SK-N-SH (cell line): ENCODE measurements at regions not wholly inside any gene's neighbourhood (a gene's known extent, or its start where the extent isn't known, plus 50 kb on each side); places are given as distances from the start of the nearest gene placed in this dataset.

Experiments
- CTCF ChIA-PET: fragments of 300-600, 350-600 bp; formaldehyde crosslinking; extraction: SDS; loops from one replicate; lab custom pipeline; 2021; lab: Yijun Ruan, JAX
- POLR2A ChIA-PET: fragments of 350-600 bp; sonication (Branson Sonifier 250); formaldehyde crosslinking; extraction: SDS; loops from one replicate; lab custom pipeline; 2020; ENCODE audit warnings: antibody characterized with exemption, inconsistent platforms; lab: Yijun Ruan, JAX
- DNase-seq: peaks from one replicate; pipeline ENCODE4 v3.0.0; 2012
- H2AFZ ChIP-seq: fragments of 200-600 bp; sonication (generic); 2 replicates; pipeline ENCODE4 v1.8.1; 2016; ENCODE audit warnings: antibody characterized with exemption, mild to moderate bottlenecking, low read depth
- H3F3A ChIP-seq: fragments of 200-600 bp; sonication (generic); replicated peaks from 2 replicates; pipeline ENCODE3; 2016; ENCODE audit warnings: antibody characterized with exemption, mild to moderate bottlenecking; ENCODE audit not compliant: insufficient read depth
- H3K27ac ChIP-seq, 2 experiments: fragments of 200-500 bp in 1 of 2; fragments of 200-600 bp in 1 of 2; sonication (Bioruptor generic) in 1 of 2; sonication (generic), shearing (Covaris generic) in 1 of 2; 2 replicates each; pipeline versions ENCODE4 v1.5.1 to v1.6.1; 2014 to 2016; ENCODE audit warnings: low read depth in 2 of 2, inconsistent platforms in 1 of 2, low read length in 1 of 2, mild to moderate bottlenecking in 1 of 2, mixed read lengths in 1 of 2
- H3K27me3 ChIP-seq: fragments of 200-600 bp; sonication (generic), shearing (Covaris generic); 2 replicates; pipeline ENCODE4 v1.6.1; 2016; ENCODE audit warnings: mixed run types; ENCODE audit not compliant: insufficient read depth
- H3K36me3 ChIP-seq, 2 experiments: fragments of 200-500 bp in 1 of 2; fragments of 200-600 bp in 1 of 2; sonication (Bioruptor generic) in 1 of 2; sonication (generic) in 1 of 2; replicated peaks in 1 of 2; 2 replicates each; pipeline versions ENCODE3 to v1.5.1; 2014 to 2016; ENCODE audit warnings: low read length in 1 of 2, mild to moderate bottlenecking in 1 of 2; ENCODE audit not compliant: insufficient read depth in 2 of 2, control insufficient read depth in 1 of 2
- H3K4me1 ChIP-seq, 2 experiments: fragments of 200-500 bp in 1 of 2; fragments of 200-600 bp in 1 of 2; sonication (Bioruptor generic) in 1 of 2; sonication (generic), shearing (Covaris generic) in 1 of 2; 2 replicates each; pipeline versions ENCODE4 v1.5.1 to v1.6.1; 2014 to 2016; ENCODE audit warnings: low read depth in 1 of 2, low read length in 1 of 2, mixed run types in 1 of 2; ENCODE audit not compliant: insufficient read depth in 2 of 2, control insufficient read depth in 1 of 2
- H3K4me2 ChIP-seq: fragments of 200-600 bp; sonication (generic), shearing (Covaris generic); 2 replicates; pipeline ENCODE4 v1.6.1; 2017; ENCODE audit warnings: mixed run types
- H3K4me3 ChIP-seq, 2 experiments: fragments of 200-500 bp in 1 of 2; fragments of 200-600 bp in 1 of 2; sonication (Bioruptor generic) in 1 of 2; sonication (generic), shearing (Covaris generic) in 1 of 2; 2 replicates each; pipeline versions ENCODE4 v1.5.1 to v1.8.1; 2014 to 2016; ENCODE audit warnings: low read depth in 2 of 2, inconsistent platforms in 1 of 2, low read length in 1 of 2, mild to moderate bottlenecking in 1 of 2, mixed read lengths in 1 of 2, moderate library complexity in 1 of 2
- H3K79me2 ChIP-seq: fragments of 200-600 bp; sonication (generic); 2 replicates; pipeline ENCODE4 v1.8.1; 2017; ENCODE audit warnings: mild to moderate bottlenecking; ENCODE audit not compliant: insufficient read depth
- H3K9ac ChIP-seq: fragments of 200-600 bp; sonication (generic); 2 replicates; pipeline ENCODE4 v1.6.1; 2017; ENCODE audit warnings: mixed run types
- H3K9me2 ChIP-seq: fragments of 200-600 bp; sonication (generic); 2 replicates; pipeline ENCODE4 v1.6.1; 2017; ENCODE audit warnings: mixed run types
- H3K9me3 ChIP-seq: fragments of 200-600 bp; sonication (generic); 2 replicates; pipeline ENCODE4 v1.6.1; 2017; ENCODE audit warnings: mixed run types, mild to moderate bottlenecking, moderate library complexity
- H4K20me1 ChIP-seq: fragments of 200-600 bp; sonication (generic); 2 replicates; pipeline ENCODE4 v1.6.1; 2017; ENCODE audit warnings: mild to moderate bottlenecking, mixed run types; ENCODE audit not compliant: insufficient read depth
- CHD2 ChIP-seq: fragments of 150-350 bp; IDR thresholded peaks from 2 replicates; pipeline ENCODE4 v1.6.1; 2018; ENCODE audit warnings: low read length; ENCODE audit not compliant: partially characterized antibody
- EP300 ChIP-seq, 2 experiments: IDR thresholded peaks; 2 replicates each; pipeline versions ENCODE4 v1.4.0 to v1.6.1; 2012; ENCODE audit warnings: borderline replicate concordance in 1 of 2, low read depth in 1 of 2, low read length in 1 of 2
- EZH2phosphoT487 ChIP-seq: fragments of 200-600 bp; sonication (generic); IDR thresholded peaks from 2 replicates; pipeline ENCODE4 v1.6.1; 2017; ENCODE audit warnings: low read depth, mixed run types, mild to moderate bottlenecking, antibody characterized with exemption, moderate library complexity, borderline replicate concordance
- FOSL2 ChIP-seq: IDR thresholded peaks from 2 replicates; pipeline ENCODE4 v1.4.0; 2012; ENCODE audit warnings: low read depth, mild to moderate bottlenecking, moderate library complexity, borderline replicate concordance
- GABPA ChIP-seq: IDR thresholded peaks from 2 replicates; pipeline ENCODE4 v1.4.0; 2012; ENCODE audit warnings: low read depth, mild to moderate bottlenecking
- GATA2 ChIP-seq: sonication (generic); formaldehyde crosslinking; IDR thresholded peaks from 2 replicates; pipeline ENCODE4 v1.5.0; 2020; ENCODE audit warnings: mild to moderate bottlenecking, missing genetic modification reagents
- JUND ChIP-seq: IDR thresholded peaks from 2 replicates; pipeline ENCODE4 v1.4.0; 2012
- MEF2A ChIP-seq: IDR thresholded peaks from 2 replicates; pipeline ENCODE4 v1.4.0; 2012; ENCODE audit warnings: low read depth, borderline replicate concordance
- MXI1 ChIP-seq: IDR thresholded peaks from 2 replicates; pipeline ENCODE4 v1.6.1; 2012; ENCODE audit warnings: mild to moderate bottlenecking, low read depth, low read length, improper control_type of control experiment
- NRF1 ChIP-seq: IDR thresholded peaks from 2 replicates; pipeline ENCODE4 v1.6.1; 2012; ENCODE audit warnings: low read depth, mild to moderate bottlenecking, low read length
- POLR2AphosphoS5 ChIP-seq: IDR thresholded peaks from 2 replicates; pipeline ENCODE4 v1.6.1; 2012; ENCODE audit warnings: low read depth, low read length
- RAD21 ChIP-seq: IDR thresholded peaks from 2 replicates; pipeline ENCODE4 v1.6.1; 2012; ENCODE audit warnings: mild to moderate bottlenecking, low read length
- RFX5 ChIP-seq: IDR thresholded peaks from 2 replicates; pipeline ENCODE4 v1.6.1; 2012; ENCODE audit warnings: mild to moderate bottlenecking, improper control_type of control experiment, low read length
- SMC3 ChIP-seq: IDR thresholded peaks from 2 replicates; pipeline ENCODE4 v1.6.1; 2012; ENCODE audit warnings: low read depth, low read length, improper control_type of control experiment
- WGBS: methylation state at CpG from one replicate; pipeline ENCODE4 v1.1.6; 2017; ENCODE audit warnings: low lambda C conversion rate; 5-methylcytosine and 5-hydroxymethylcytosine counted together
- TF ChIP-seq, protein P1 (sequence below): IDR thresholded peaks from 2 replicates; pipeline ENCODE4 v1.6.1; 2012; ENCODE audit warnings: mild to moderate bottlenecking, low read depth, low read length, moderate library complexity
- TF ChIP-seq, protein P2 (sequence below): fragments of 200-600 bp; sonication (generic); IDR thresholded peaks from 2 replicates; pipeline ENCODE4 v1.6.1; 2017; ENCODE audit warnings: antibody characterized with exemption, mild to moderate bottlenecking, moderate library complexity
- TF ChIP-seq, protein P3 (sequence below): IDR thresholded peaks from 2 replicates; pipeline ENCODE4; 2012
- TF ChIP-seq, protein P4 (sequence below): fragments of 150-350 bp; IDR thresholded peaks from 2 replicates; pipeline ENCODE4 v1.6.1; 2016; ENCODE audit warnings: mild to moderate bottlenecking, low read depth, low read length
- TF ChIP-seq, protein P5 (sequence below): IDR thresholded peaks from 2 replicates; pipeline ENCODE4 v1.4.0; 2012; ENCODE audit warnings: low read depth
- TF ChIP-seq, protein P6 (sequence below): IDR thresholded peaks from 2 replicates; pipeline ENCODE4 v1.4.0; 2012; ENCODE audit warnings: low read depth, borderline replicate concordance

DNA sequence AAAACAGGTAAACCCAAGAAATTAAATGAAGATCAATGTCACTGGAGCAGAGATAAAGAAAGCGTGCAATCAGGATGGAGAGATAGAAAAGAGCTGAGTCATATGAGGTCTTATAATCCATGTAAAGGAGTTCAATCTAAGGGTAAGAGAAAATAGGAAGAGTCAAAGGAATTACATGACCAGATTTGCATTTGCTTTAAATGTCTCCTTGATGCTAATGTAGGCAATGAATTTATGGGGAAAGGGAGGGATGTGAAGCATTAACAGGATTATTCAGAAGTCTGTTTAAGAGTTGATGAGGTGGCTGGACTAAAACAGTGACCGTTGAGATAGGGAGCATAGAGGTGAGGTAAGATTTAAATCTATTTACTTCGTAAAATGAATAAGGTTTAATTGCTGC is 623.1 kb downstream of the MBD2 start:
- H3K9me3 ChIP-seq: no peaks in the 10 kb centered on the region
- no peak overlapping the region for H3K27ac ChIP-seq
- H3K4me1 ChIP-seq: no peaks in the 10 kb centered on the region; a peak in 1 of 4 replicates
- H2AFZ ChIP-seq: no peak overlapping the region
- no peaks in the 10 kb centered on the region for H3K36me3 ChIP-seq
- H3K27me3 ChIP-seq: no peaks in the 10 kb centered on the region
- 17% methylated on average over 3 of the region's 3 CpGs for WGBS
- POLR2A ChIA-PET: no interaction called here
- no peak overlapping the region for H3K4me3 ChIP-seq
- TF ChIP-seq RFX5 (no peak), POLR2AphosphoS5 (no peak), FOSL2 (no peak), MEF2A (no peak), EP300 (IDR thresholded peaks at IDR 0.05; ENCODE audit: borderline replicate concordance in 1 of 2, low read depth in 1 of 2, low read length in 1 of 2) (no peak), GABPA (no peak), GATA2 (no peak), SMC3 (no peak), NRF1 (no peak), MXI1 (no peak), EZH2phosphoT487 (no peak), RAD21 (no peak), JUND (no peak), CHD2 (no peak)
- TF ChIP-seq, protein P1, sequence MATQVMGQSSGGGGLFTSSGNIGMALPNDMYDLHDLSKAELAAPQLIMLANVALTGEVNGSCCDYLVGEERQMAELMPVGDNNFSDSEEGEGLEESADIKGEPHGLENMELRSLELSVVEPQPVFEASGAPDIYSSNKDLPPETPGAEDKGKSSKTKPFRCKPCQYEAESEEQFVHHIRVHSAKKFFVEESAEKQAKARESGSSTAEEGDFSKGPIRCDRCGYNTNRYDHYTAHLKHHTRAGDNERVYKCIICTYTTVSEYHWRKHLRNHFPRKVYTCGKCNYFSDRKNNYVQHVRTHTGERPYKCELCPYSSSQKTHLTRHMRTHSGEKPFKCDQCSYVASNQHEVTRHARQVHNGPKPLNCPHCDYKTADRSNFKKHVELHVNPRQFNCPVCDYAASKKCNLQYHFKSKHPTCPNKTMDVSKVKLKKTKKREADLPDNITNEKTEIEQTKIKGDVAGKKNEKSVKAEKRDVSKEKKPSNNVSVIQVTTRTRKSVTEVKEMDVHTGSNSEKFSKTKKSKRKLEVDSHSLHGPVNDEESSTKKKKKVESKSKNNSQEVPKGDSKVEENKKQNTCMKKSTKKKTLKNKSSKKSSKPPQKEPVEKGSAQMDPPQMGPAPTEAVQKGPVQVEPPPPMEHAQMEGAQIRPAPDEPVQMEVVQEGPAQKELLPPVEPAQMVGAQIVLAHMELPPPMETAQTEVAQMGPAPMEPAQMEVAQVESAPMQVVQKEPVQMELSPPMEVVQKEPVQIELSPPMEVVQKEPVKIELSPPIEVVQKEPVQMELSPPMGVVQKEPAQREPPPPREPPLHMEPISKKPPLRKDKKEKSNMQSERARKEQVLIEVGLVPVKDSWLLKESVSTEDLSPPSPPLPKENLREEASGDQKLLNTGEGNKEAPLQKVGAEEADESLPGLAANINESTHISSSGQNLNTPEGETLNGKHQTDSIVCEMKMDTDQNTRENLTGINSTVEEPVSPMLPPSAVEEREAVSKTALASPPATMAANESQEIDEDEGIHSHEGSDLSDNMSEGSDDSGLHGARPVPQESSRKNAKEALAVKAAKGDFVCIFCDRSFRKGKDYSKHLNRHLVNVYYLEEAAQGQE: no peak
- TF ChIP-seq, protein P2, sequence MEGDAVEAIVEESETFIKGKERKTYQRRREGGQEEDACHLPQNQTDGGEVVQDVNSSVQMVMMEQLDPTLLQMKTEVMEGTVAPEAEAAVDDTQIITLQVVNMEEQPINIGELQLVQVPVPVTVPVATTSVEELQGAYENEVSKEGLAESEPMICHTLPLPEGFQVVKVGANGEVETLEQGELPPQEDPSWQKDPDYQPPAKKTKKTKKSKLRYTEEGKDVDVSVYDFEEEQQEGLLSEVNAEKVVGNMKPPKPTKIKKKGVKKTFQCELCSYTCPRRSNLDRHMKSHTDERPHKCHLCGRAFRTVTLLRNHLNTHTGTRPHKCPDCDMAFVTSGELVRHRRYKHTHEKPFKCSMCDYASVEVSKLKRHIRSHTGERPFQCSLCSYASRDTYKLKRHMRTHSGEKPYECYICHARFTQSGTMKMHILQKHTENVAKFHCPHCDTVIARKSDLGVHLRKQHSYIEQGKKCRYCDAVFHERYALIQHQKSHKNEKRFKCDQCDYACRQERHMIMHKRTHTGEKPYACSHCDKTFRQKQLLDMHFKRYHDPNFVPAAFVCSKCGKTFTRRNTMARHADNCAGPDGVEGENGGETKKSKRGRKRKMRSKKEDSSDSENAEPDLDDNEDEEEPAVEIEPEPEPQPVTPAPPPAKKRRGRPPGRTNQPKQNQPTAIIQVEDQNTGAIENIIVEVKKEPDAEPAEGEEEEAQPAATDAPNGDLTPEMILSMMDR: no peak
- TF ChIP-seq, protein P3, sequence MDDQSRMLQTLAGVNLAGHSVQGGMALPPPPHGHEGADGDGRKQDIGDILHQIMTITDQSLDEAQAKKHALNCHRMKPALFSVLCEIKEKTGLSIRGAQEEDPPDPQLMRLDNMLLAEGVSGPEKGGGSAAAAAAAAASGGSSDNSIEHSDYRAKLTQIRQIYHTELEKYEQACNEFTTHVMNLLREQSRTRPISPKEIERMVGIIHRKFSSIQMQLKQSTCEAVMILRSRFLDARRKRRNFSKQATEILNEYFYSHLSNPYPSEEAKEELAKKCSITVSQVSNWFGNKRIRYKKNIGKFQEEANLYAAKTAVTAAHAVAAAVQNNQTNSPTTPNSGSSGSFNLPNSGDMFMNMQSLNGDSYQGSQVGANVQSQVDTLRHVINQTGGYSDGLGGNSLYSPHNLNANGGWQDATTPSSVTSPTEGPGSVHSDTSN: no peak
- TF ChIP-seq, protein P4, sequence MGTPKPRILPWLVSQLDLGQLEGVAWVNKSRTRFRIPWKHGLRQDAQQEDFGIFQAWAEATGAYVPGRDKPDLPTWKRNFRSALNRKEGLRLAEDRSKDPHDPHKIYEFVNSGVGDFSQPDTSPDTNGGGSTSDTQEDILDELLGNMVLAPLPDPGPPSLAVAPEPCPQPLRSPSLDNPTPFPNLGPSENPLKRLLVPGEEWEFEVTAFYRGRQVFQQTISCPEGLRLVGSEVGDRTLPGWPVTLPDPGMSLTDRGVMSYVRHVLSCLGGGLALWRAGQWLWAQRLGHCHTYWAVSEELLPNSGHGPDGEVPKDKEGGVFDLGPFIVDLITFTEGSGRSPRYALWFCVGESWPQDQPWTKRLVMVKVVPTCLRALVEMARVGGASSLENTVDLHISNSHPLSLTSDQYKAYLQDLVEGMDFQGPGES: no peak
- TF ChIP-seq, protein P5, sequence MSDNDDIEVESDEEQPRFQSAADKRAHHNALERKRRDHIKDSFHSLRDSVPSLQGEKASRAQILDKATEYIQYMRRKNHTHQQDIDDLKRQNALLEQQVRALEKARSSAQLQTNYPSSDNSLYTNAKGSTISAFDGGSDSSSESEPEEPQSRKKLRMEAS: no peak
- TF ChIP-seq, protein P6, sequence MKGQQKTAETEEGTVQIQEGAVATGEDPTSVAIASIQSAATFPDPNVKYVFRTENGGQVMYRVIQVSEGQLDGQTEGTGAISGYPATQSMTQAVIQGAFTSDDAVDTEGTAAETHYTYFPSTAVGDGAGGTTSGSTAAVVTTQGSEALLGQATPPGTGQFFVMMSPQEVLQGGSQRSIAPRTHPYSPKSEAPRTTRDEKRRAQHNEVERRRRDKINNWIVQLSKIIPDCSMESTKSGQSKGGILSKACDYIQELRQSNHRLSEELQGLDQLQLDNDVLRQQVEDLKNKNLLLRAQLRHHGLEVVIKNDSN: no peak
- TF ChIP-seq, all 33 proteins: peak for 0
- H3K9me2 ChIP-seq: no peaks in the 10 kb centered on the region
- no peak for DNase-seq
- no peaks in the 10 kb centered on the region for H3F3A ChIP-seq
- no peak overlapping the region for H3K9ac ChIP-seq
- CTCF ChIA-PET: no interaction called here
- H4K20me1 ChIP-seq: no peaks in the 10 kb centered on the region
- H3K79me2 ChIP-seq: no peaks in the 10 kb centered on the region
- no peak overlapping the region for H3K4me2 ChIP-seq
